H9 (cell line): ENCODE measurements at regions not wholly inside any gene's neighbourhood (a gene's known extent, or its start where the extent isn't known, plus 50 kb on each side); places are given as distances from the start of the nearest gene placed in this dataset.

ENCODE experiments used
- DNase-seq: peaks from one replicate; pipeline ENCODE4 v3.0.0-alpha.2; 2017
- H2AFZ ChIP-seq: one replicate; pipeline ENCODE4 v1.6.1; 2013; ENCODE audit warnings: mild to moderate bottlenecking, low read length, control low read depth, moderate library complexity
- H2AK5ac ChIP-seq: 2 replicates; pipeline ENCODE4 v1.6.1; 2013; ENCODE audit warnings: low read length, control low read depth, mixed read lengths; ENCODE audit not compliant: insufficient read length
- H2BK120ac ChIP-seq: one replicate; pipeline ENCODE4 v1.6.1; 2013; ENCODE audit warnings: low read depth, mild to moderate bottlenecking, low read length, control low read depth, inconsistent platforms; ENCODE audit not compliant: poor library complexity, severe bottlenecking
- H2BK12ac ChIP-seq: 2 replicates; pipeline ENCODE4 v1.6.1; 2013; ENCODE audit warnings: low read length, control low read depth, mixed read lengths, low read depth; ENCODE audit not compliant: insufficient read length
- H2BK15ac ChIP-seq: 2 replicates; pipeline ENCODE4 v1.6.1; 2013; ENCODE audit warnings: low read depth, low read length, control low read depth
- H2BK20ac ChIP-seq: one replicate; pipeline ENCODE4 v1.6.1; 2013; ENCODE audit warnings: low read depth, mild to moderate bottlenecking, low read length, control low read depth, inconsistent platforms; ENCODE audit not compliant: poor library complexity, severe bottlenecking
- H2BK5ac ChIP-seq: 2 replicates; pipeline ENCODE4 v1.6.1; 2013; ENCODE audit warnings: low read length, control low read depth, mixed read lengths; ENCODE audit not compliant: insufficient read length
- H3K14ac ChIP-seq: 2 replicates; pipeline ENCODE4 v1.6.1; 2013; ENCODE audit warnings: low read length, control low read depth; ENCODE audit not compliant: insufficient read depth
- H3K18ac ChIP-seq: 2 replicates; pipeline ENCODE4 v1.6.1; 2013; ENCODE audit warnings: low read depth, mild to moderate bottlenecking, mixed read lengths, low read length, control low read depth; ENCODE audit not compliant: insufficient read length
- H3K23ac ChIP-seq: 2 replicates; pipeline ENCODE4 v1.6.1; 2013; ENCODE audit warnings: low read length, control low read depth, mixed read lengths, low read depth; ENCODE audit not compliant: insufficient read length
- H3K23me2 ChIP-seq: 2 replicates; pipeline ENCODE4 v1.6.1; 2013; ENCODE audit warnings: low read depth, mild to moderate bottlenecking, mixed read lengths, low read length, control low read depth; ENCODE audit not compliant: insufficient read length, poor library complexity, severe bottlenecking
- H3K27ac ChIP-seq: 2 replicates; pipeline ENCODE4 v1.5.1; 2013; ENCODE audit warnings: low read length, control low read depth, mixed read lengths, low read depth; ENCODE audit not compliant: insufficient read length
- H3K27me3 ChIP-seq: 2 replicates; pipeline ENCODE4 v1.6.1; 2013; ENCODE audit warnings: low read length, control low read depth, inconsistent platforms; ENCODE audit not compliant: insufficient read depth
- H3K4ac ChIP-seq: 2 replicates; pipeline ENCODE4 v1.6.1; 2013; ENCODE audit warnings: low read depth, mild to moderate bottlenecking, control low read depth, inconsistent platforms, low read length, moderate library complexity
- H3K4me1 ChIP-seq: 2 replicates; pipeline ENCODE4 v1.6.1; 2013; ENCODE audit warnings: low read length, control low read depth, inconsistent platforms; ENCODE audit not compliant: insufficient read depth
- H3K4me2 ChIP-seq: 2 replicates; pipeline ENCODE4 v1.6.1; 2013; ENCODE audit warnings: low read length, control low read depth, mixed read lengths; ENCODE audit not compliant: insufficient read length, insufficient read depth
- H3K56ac ChIP-seq: 2 replicates; pipeline ENCODE4 v1.6.1; 2013; ENCODE audit warnings: low read depth, mild to moderate bottlenecking, mixed read lengths, low read length, control low read depth; ENCODE audit not compliant: insufficient read length
- H3K79me1 ChIP-seq: 2 replicates; pipeline ENCODE4 v1.6.1; 2013; ENCODE audit warnings: low read depth, mild to moderate bottlenecking, moderate library complexity, low read length, control low read depth, inconsistent platforms; ENCODE audit not compliant: insufficient read depth, poor library complexity, severe bottlenecking
- H3K79me2 ChIP-seq: 2 replicates; pipeline ENCODE4 v1.6.1; 2013; ENCODE audit warnings: low read length, control low read depth, inconsistent platforms; ENCODE audit not compliant: insufficient read depth
- H3K9ac ChIP-seq: 2 replicates; pipeline ENCODE4 v1.6.1; 2013; ENCODE audit warnings: low read length, control low read depth, mixed read lengths; ENCODE audit not compliant: insufficient read length; ENCODE audit errors: extremely low read depth
- H3K9me3 ChIP-seq: one replicate; pipeline ENCODE4 v1.6.1; 2013; ENCODE audit warnings: low read depth, low read length, inconsistent platforms; ENCODE audit not compliant: control insufficient read depth
- H3T11ph ChIP-seq: one replicate; pipeline ENCODE4 v1.6.1; 2013; ENCODE audit warnings: mild to moderate bottlenecking, low read length, control low read depth, inconsistent platforms
- H4K20me1 ChIP-seq: one replicate; pipeline ENCODE4 v1.6.1; 2013; ENCODE audit not compliant: control insufficient read depth, insufficient read length, insufficient read depth
- H4K5ac ChIP-seq: 2 replicates; pipeline ENCODE4 v1.6.1; 2013; ENCODE audit warnings: low read depth, mild to moderate bottlenecking, mixed read lengths, low read length, control low read depth; ENCODE audit not compliant: insufficient read length
- H4K8ac ChIP-seq: replicated peaks from 2 replicates; pipeline ENCODE4 v1.6.1; 2013; ENCODE audit warnings: low read length, control low read depth, mixed read lengths, low read depth; ENCODE audit not compliant: insufficient read length
- H4K91ac ChIP-seq: 2 replicates; pipeline ENCODE4 v1.6.1; 2013; ENCODE audit warnings: low read depth, mild to moderate bottlenecking, moderate library complexity, mixed read lengths, low read length, control low read depth; ENCODE audit not compliant: insufficient read length
- H3K27ac Mint-ChIP-seq, 3 experiments: 2 replicates in 2 of 3; 3 replicates in 1 of 3; pipeline ENCODE4 v1.8.0; 2020 to 2021; ENCODE audit warnings: mixed read lengths in 3 of 3, mild to moderate bottlenecking in 1 of 3, moderate library complexity in 1 of 3
- H3K27me3 Mint-ChIP-seq: 2 replicates; pipeline ENCODE4 v1.8.0; 2021; ENCODE audit warnings: low read depth, mild to moderate bottlenecking, moderate library complexity, mixed read lengths
- H3K36me3 Mint-ChIP-seq, 3 experiments: 2 replicates in 2 of 3; 3 replicates in 1 of 3; pipeline ENCODE4 v1.8.0; 2020 to 2021; ENCODE audit warnings: low read depth in 3 of 3, mixed read lengths in 3 of 3; ENCODE audit not compliant: insufficient read depth in 1 of 3
- H3K4me1 Mint-ChIP-seq, 2 experiments: 2 replicates each; pipeline ENCODE4 v1.8.0; 2020; ENCODE audit warnings: mixed read lengths in 2 of 2
- H3K4me3 Mint-ChIP-seq, 2 experiments: 2 replicates in 1 of 2; 3 replicates in 1 of 2; pipeline ENCODE4 v1.8.0; 2020 to 2021; ENCODE audit warnings: mild to moderate bottlenecking in 2 of 2, mixed read lengths in 2 of 2, moderate library complexity in 1 of 2
- H3K9me3 Mint-ChIP-seq, 2 experiments: 2 replicates in 1 of 2; 3 replicates in 1 of 2; pipeline ENCODE4 v1.8.0; 2020; ENCODE audit warnings: mild to moderate bottlenecking in 2 of 2, mixed read lengths in 2 of 2, moderate library complexity in 1 of 2
- WGBS: extraction: QIAGEN DNeasy Blood & Tissue Kit; methylation state at CpG from one replicate; pipeline ENCODE4 v1.1.7; 2013; ENCODE audit warnings: missing lambda C conversion rate, low lambda C conversion rate, mixed read lengths; ENCODE audit not compliant: insufficient read length; ENCODE audit errors: extremely low coverage; 5-methylcytosine and 5-hydroxymethylcytosine counted together
- TF ChIP-seq, protein P1 (sequence below): fragments of 200-600 bp; sonication (generic); conservative IDR thresholded peaks from 3 replicates; pipeline ENCODE4 v1.8.0; 2021; ENCODE audit warnings: antibody characterized with exemption, mild to moderate bottlenecking

DNA sequence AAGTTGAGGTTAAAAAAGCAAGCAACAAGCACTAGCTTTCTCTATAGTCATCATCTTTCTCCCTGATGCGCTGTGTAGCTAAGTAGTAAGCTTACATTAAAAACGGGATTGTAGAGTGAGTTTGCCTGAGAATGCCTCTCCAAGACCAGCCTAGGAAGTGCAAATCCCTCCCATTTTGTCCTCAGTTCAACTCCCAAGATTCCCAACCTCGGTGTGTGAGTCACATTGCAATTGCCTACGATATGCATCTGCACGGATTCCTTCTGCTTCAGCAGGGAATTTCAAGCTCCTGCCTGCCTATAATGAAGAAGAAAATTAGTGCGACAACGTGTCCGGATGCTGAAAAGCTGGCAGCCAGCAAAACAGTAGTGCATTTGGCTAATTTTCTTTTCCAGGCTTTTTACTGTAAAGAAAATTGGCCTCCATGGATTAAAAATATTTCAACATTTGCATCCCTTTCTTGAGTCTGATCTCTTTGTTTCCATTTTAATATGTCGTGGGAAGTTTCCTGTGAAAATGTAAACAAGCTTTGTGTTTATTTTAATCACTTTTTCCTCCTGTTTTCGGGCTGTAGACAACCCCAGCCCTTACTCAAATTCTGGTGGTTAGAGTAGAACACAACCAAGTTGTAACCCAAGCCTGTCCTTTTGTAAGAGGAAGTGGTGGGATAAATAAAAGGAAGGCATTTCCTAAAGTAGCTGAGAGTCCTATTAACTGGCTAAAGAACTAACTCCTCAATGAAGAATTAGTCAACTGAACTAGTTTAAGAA, 58.4 kb upstream of the TET2 start:
- Histone ChIP-seq H2AK5ac (no peak overlapping the region), H3K18ac (no peak overlapping the region), H3K4me2 (no peak overlapping the region), H3K4me1 (no peaks in the 10 kb centered on the region), H2BK5ac (no peak overlapping the region), H2BK15ac (no peak overlapping the region), H4K8ac (no peak overlapping the region), H3K9ac (no peak overlapping the region), H2BK120ac (no peak overlapping the region), H2AFZ (peak overlapping the region; percentile 63), H3K4ac (no peak overlapping the region), H3K9me3 (no peaks in the 10 kb centered on the region), H3K23me2 (no peaks in the 10 kb centered on the region), H3K27me3 (no peaks in the 10 kb centered on the region), H4K5ac (no peak overlapping the region), H2BK12ac (no peak overlapping the region), H4K20me1 (no peaks in the 10 kb centered on the region), H3K14ac (no peak overlapping the region), H3K79me2 (no peaks in the 10 kb centered on the region), H4K91ac (no peak overlapping the region), H3K23ac (no peak overlapping the region), H2BK20ac (no peak overlapping the region), H3T11ph (no peak overlapping the region), H3K56ac (no peak overlapping the region), H3K79me1 (no peaks in the 10 kb centered on the region), H3K27ac (no peak overlapping the region)
- Mint-ChIP-seq H3K27ac (no peak overlapping the region), H3K36me3 (peaks cover 0 to 2% (median 0%) of the 10 kb centered on the region in 3 experiments; a peak in 3 of 7 replicates), H3K27me3 (no peaks in the 10 kb centered on the region; the same call in 1 of the 2 replicates), H3K4me3 (no peak overlapping the region), H3K4me1 (peaks cover 6 to 14% of the 10 kb centered on the region in 2 experiments; a peak in 2 of 4 replicates), H3K9me3 (peaks cover 5 to 6% of the 10 kb centered on the region in 2 experiments)
- DNase-seq = peak; percentile 48
- no CpG with 5 or more reads among the region's 10 CpGs for WGBS
- TF ChIP-seq, protein P1, sequence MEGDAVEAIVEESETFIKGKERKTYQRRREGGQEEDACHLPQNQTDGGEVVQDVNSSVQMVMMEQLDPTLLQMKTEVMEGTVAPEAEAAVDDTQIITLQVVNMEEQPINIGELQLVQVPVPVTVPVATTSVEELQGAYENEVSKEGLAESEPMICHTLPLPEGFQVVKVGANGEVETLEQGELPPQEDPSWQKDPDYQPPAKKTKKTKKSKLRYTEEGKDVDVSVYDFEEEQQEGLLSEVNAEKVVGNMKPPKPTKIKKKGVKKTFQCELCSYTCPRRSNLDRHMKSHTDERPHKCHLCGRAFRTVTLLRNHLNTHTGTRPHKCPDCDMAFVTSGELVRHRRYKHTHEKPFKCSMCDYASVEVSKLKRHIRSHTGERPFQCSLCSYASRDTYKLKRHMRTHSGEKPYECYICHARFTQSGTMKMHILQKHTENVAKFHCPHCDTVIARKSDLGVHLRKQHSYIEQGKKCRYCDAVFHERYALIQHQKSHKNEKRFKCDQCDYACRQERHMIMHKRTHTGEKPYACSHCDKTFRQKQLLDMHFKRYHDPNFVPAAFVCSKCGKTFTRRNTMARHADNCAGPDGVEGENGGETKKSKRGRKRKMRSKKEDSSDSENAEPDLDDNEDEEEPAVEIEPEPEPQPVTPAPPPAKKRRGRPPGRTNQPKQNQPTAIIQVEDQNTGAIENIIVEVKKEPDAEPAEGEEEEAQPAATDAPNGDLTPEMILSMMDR = no peak
